Endothelial cell of umbilical vein (primary cell): ENCODE measurements at regions not wholly inside any gene's neighbourhood (a gene's known extent, or its start where the extent isn't known, plus 50 kb on each side); places are given as distances from the start of the nearest gene placed in this dataset.

ENCODE experiments used
- BruUV-seq: library from RNA; stranded (reverse); fragments of 400-500 nt; replicated peaks from 2 replicates; lab custom pipeline; 2021; lab: Mats Ljungman, UMichigan
- CTCF ChIA-PET: fragments of 300-600, 350-600 bp; sonication (Branson Sonifier 250); formaldehyde crosslinking; loops from one replicate; lab custom pipeline; 2021; ENCODE audit warnings: antibody characterized with exemption, inconsistent platforms; lab: Charles Lee
- POLR2A ChIA-PET: fragments of 300-600, 350-600 bp; sonication (Branson Sonifier 250); formaldehyde crosslinking; loops from one replicate; lab custom pipeline; 2021; ENCODE audit warnings: antibody characterized with exemption, inconsistent platforms; lab: Charles Lee
- DNase-seq: peaks from one replicate; pipeline ENCODE4 v3.0.0-alpha.2; 2011; ENCODE audit warnings: low read depth, low spot score
- FAIRE-seq: peaks from 2 replicates; lab custom pipeline; 2011; peaks lifted over from hg19 to GRCh38; lab: Jason Lieb, UNC
- H2AFZ ChIP-seq: 2 replicates; pipeline ENCODE4 v1.6.0; 2012; ENCODE audit warnings: low read depth, low read length, control low read depth, inconsistent platforms
- H3K27ac ChIP-seq: 2 replicates; pipeline ENCODE4 v1.5.1; 2011; ENCODE audit warnings: low read depth, mild to moderate bottlenecking, control low read depth, low read length, moderate library complexity; ENCODE audit not compliant: insufficient read depth
- H3K27me3 ChIP-seq, 2 experiments: 2 replicates each; pipeline versions ENCODE4 v1.6.0 to v1.6.1; 2011; ENCODE audit warnings: low read length in 2 of 2, mixed read lengths in 1 of 2; ENCODE audit not compliant: control insufficient read depth in 2 of 2, insufficient read depth in 2 of 2
- H3K36me3 ChIP-seq, 2 experiments: 2 replicates in 1 of 2; 3 replicates in 1 of 2; pipeline ENCODE4 v1.5.1; 2011; ENCODE audit warnings: low read length in 2 of 2, mild to moderate bottlenecking in 1 of 2, moderate library complexity in 1 of 2; ENCODE audit not compliant: control insufficient read depth in 2 of 2, insufficient read depth in 2 of 2; ENCODE audit errors: extremely low read depth in 1 of 2
- H3K4me1 ChIP-seq: 3 replicates; pipeline ENCODE4 v1.5.1; 2011; ENCODE audit warnings: mild to moderate bottlenecking, low read length; ENCODE audit not compliant: control insufficient read depth, insufficient read depth; ENCODE audit errors: extremely low read depth
- H3K4me2 ChIP-seq: 2 replicates; pipeline ENCODE4 v1.6.1; 2011; ENCODE audit warnings: low read length, control low read depth, mixed read lengths; ENCODE audit not compliant: insufficient read depth
- H3K4me3 ChIP-seq, 3 experiments: fragments of 200-600 bp in 1 of 3; sonication (generic), shearing (Covaris generic) in 1 of 3; replicated peaks in 1 of 3; 2 replicates each; pipeline ENCODE4 v1.5.1; 2011 to 2016; ENCODE audit warnings: control low read depth in 3 of 3, low read length in 3 of 3, mild to moderate bottlenecking in 2 of 3, inconsistent platforms in 1 of 3, low read depth in 1 of 3, moderate library complexity in 1 of 3; ENCODE audit not compliant: insufficient read depth in 1 of 3
- H3K79me2 ChIP-seq: 2 replicates; pipeline ENCODE4 v1.6.0; 2012; ENCODE audit warnings: low read length, inconsistent platforms; ENCODE audit not compliant: control insufficient read depth, insufficient read depth
- H3K9ac ChIP-seq: replicated peaks from 2 replicates; pipeline ENCODE3; 2011; ENCODE audit warnings: low read length, control low read depth; ENCODE audit not compliant: insufficient read depth; ENCODE audit errors: extremely low read depth
- H3K9me1 ChIP-seq: replicated peaks from 3 replicates; pipeline ENCODE4 v1.6.0; 2011; ENCODE audit warnings: mild to moderate bottlenecking, low read length; ENCODE audit not compliant: control insufficient read depth, insufficient read depth; ENCODE audit errors: extremely low read depth
- H3K9me3 ChIP-seq: replicated peaks from 2 replicates; pipeline ENCODE4 v1.5.1; 2012; ENCODE audit warnings: low read length, inconsistent platforms; ENCODE audit not compliant: control insufficient read depth, insufficient read depth
- H4K20me1 ChIP-seq: replicated peaks from 2 replicates; pipeline ENCODE3; 2011; ENCODE audit warnings: mild to moderate bottlenecking, low read length; ENCODE audit not compliant: control insufficient read depth, insufficient read depth; ENCODE audit errors: extremely low read depth
- CTCF ChIP-seq, 2 donors: IDR thresholded peaks; 1 replicate in 1 of 2; 2 replicates in 1 of 2; pipeline ENCODE4 v1.5.1; 2011; ENCODE audit warnings: low read length in 2 of 2, mild to moderate bottlenecking in 2 of 2, moderate library complexity in 2 of 2, control low read depth in 1 of 2, inconsistent platforms in 1 of 2, low read depth in 1 of 2; ENCODE audit not compliant: insufficient read depth in 1 of 2; ENCODE audit errors: extremely low read depth in 1 of 2
- EZH2 ChIP-seq: IDR thresholded peaks from 2 replicates; pipeline ENCODE4 v1.6.1; 2012; ENCODE audit warnings: borderline replicate concordance, low read depth, mild to moderate bottlenecking, moderate library complexity, low read length, inconsistent platforms; ENCODE audit not compliant: severe bottlenecking
- FOS ChIP-seq: IDR thresholded peaks from 2 replicates; pipeline ENCODE4 v1.6.1; 2011; ENCODE audit warnings: mild to moderate bottlenecking, low read length, moderate library complexity, borderline replicate concordance; ENCODE audit not compliant: insufficient read depth
- GATA2 ChIP-seq: IDR thresholded peaks from 2 replicates; pipeline ENCODE4 v1.7.0; 2011; ENCODE audit warnings: low read depth, mild to moderate bottlenecking, moderate library complexity, mixed read lengths, low read length; ENCODE audit not compliant: insufficient read length, insufficient read depth
- JUN ChIP-seq: IDR thresholded peaks from 2 replicates; pipeline ENCODE4 v1.6.1; 2011; ENCODE audit warnings: borderline replicate concordance, low read depth; ENCODE audit not compliant: insufficient read length, insufficient read depth
- MYC ChIP-seq: IDR thresholded peaks from one replicate; pipeline ENCODE4 v1.6.1; 2011; ENCODE audit warnings: mild to moderate bottlenecking, low read depth, low read length
- POLR2AphosphoS5 ChIP-seq: IDR thresholded peaks from 2 replicates; pipeline ENCODE4 v1.6.1; 2012; ENCODE audit warnings: low read depth, mild to moderate bottlenecking, control low read depth, low read length, moderate library complexity; ENCODE audit not compliant: insufficient read depth
- dilution Hi-C: fragments of 300-500 bp; cut with MboI; formaldehyde crosslinking; loops from one replicate; pipeline ENCODE4 v1.15.0; 2019; ENCODE audit warnings: low sequenced_read_pairs; ENCODE audit not compliant: extremely low pct_ligation_motif_present
- intact Hi-C: fragments of 100-400 bp; cut with micrococcal nuclease; formaldehyde crosslinking; loops from one replicate; pipeline ENCODE4 v1.10.0; 2022

- no peak for TF ChIP-seq CTCF (IDR thresholded peaks at IDR 0.05; ENCODE audit: extremely low read depth in 1 of 2, insufficient read depth in 1 of 2, low read depth in 1 of 2, low read length in 2 of 2)
- intact Hi-C loops (no loop called here), dilution Hi-C loops (no loop called here)
- POLR2A ChIA-PET: no interaction called here
- Histone ChIP-seq H3K27me3 (no peaks in the 10 kb centered on the region), H3K9me3 (no peaks in the 10 kb centered on the region), H3K4me2 (no peak overlapping the region), H4K20me1 (no peaks in the 10 kb centered on the region), H3K36me3 (no peaks in the 10 kb centered on the region), H3K79me2 (no peaks in the 10 kb centered on the region), H2AFZ (no peak overlapping the region), H3K4me1 (no peaks in the 10 kb centered on the region), H3K27ac (no peak overlapping the region), H3K9me1 (no peaks in the 10 kb centered on the region), H3K9ac (no peak overlapping the region), H3K4me3 (no peak overlapping the region)
- CTCF ChIA-PET: no interaction called here
- BruUV-seq: no TSS peak
- DNase-seq (no peak), FAIRE-seq (no peak)
Measured at GRCh38 chr5:75847561-75848021, 130.4 kb upstream of the POC5 start.

GRCh38 chr5:75844301-75844700, 127.1 kb upstream of the POC5 start:
- dilution Hi-C loops: no loop called here
- Histone ChIP-seq H3K36me3 (no peaks in the 10 kb centered on the region), H3K27ac (no peak overlapping the region), H3K79me2 (no peaks in the 10 kb centered on the region), H3K9me3 (no peaks in the 10 kb centered on the region), H4K20me1 (no peaks in the 10 kb centered on the region), H3K4me3 (no peak overlapping the region), H3K4me2 (no peak overlapping the region), H3K9ac (no peak overlapping the region), H3K9me1 (no peaks in the 10 kb centered on the region), H2AFZ (no peak overlapping the region), H3K4me1 (no peaks in the 10 kb centered on the region), H3K27me3 (no peaks in the 10 kb centered on the region)
- BruUV-seq: no TSS peak
- no peak for DNase-seq
- no peak for FAIRE-seq
- ChIA-PET POLR2A (no interaction called here), CTCF (no interaction called here)
- TF ChIP-seq POLR2AphosphoS5 (no peak), FOS (no peak), JUN (no peak), GATA2 (no peak), MYC (no peak), EZH2 (no peak)
- intact Hi-C loops: no loop called here
